Mesendoderm (in vitro differentiated cells): ENCODE measurements at regions not wholly inside any gene's neighbourhood (a gene's known extent, or its start where the extent isn't known, plus 50 kb on each side); places are given as distances from the start of the nearest gene placed in this dataset.

Experiments
- DNase-seq: peaks from one replicate; pipeline ENCODE4 v3.0.0; 2013
- H2AK5ac ChIP-seq: 2 replicates; pipeline ENCODE4 v1.6.1; 2013; ENCODE audit warnings: low read length, inconsistent platforms
- H2BK120ac ChIP-seq: 2 replicates; pipeline ENCODE4 v1.6.1; 2013; ENCODE audit warnings: low read depth, mild to moderate bottlenecking, low read length, moderate library complexity, mixed read lengths
- H2BK15ac ChIP-seq: replicated peaks from 2 replicates; pipeline ENCODE4 v1.6.1; 2013; ENCODE audit warnings: low read depth, mild to moderate bottlenecking, moderate library complexity
- H2BK5ac ChIP-seq: 2 replicates; pipeline ENCODE4 v1.6.1; 2013; ENCODE audit warnings: low read length, inconsistent platforms
- H3K18ac ChIP-seq: 2 replicates; pipeline ENCODE4 v1.6.1; 2013; ENCODE audit warnings: mild to moderate bottlenecking, low read length, mixed read lengths
- H3K23ac ChIP-seq: one replicate; pipeline ENCODE4 v1.6.1; 2013; ENCODE audit warnings: low read length
- H3K27ac ChIP-seq: 2 replicates; pipeline ENCODE4 v1.5.1; 2013; ENCODE audit warnings: low read depth, mild to moderate bottlenecking, inconsistent platforms, low read length, moderate library complexity
- H3K27me3 ChIP-seq: 2 replicates; pipeline ENCODE4 v1.6.1; 2013; ENCODE audit warnings: low read length, control low read depth, mild to moderate bottlenecking, inconsistent platforms; ENCODE audit not compliant: insufficient read depth, poor library complexity
- H3K36me3 ChIP-seq: 2 replicates; pipeline ENCODE4 v1.6.1; 2013; ENCODE audit warnings: low read length, inconsistent platforms; ENCODE audit not compliant: control insufficient read depth, insufficient read depth
- H3K4ac ChIP-seq: one replicate; pipeline ENCODE4 v1.6.1; 2013; ENCODE audit warnings: low read depth, mild to moderate bottlenecking, low read length, moderate library complexity
- H3K4me1 ChIP-seq: 2 replicates; pipeline ENCODE4 v1.6.1; 2013; ENCODE audit warnings: low read depth, low read length, inconsistent platforms; ENCODE audit not compliant: control insufficient read depth
- H3K4me2 ChIP-seq: 2 replicates; pipeline ENCODE4 v1.6.1; 2013; ENCODE audit warnings: low read length
- H3K4me3 ChIP-seq: 2 replicates; pipeline ENCODE4 v1.5.1; 2013; ENCODE audit warnings: mild to moderate bottlenecking, low read length
- H3K56ac ChIP-seq: one replicate; pipeline ENCODE4 v1.6.1; 2013; ENCODE audit warnings: low read length
- H3K79me1 ChIP-seq: 2 replicates; pipeline ENCODE4 v1.6.1; 2013; ENCODE audit warnings: low read length, inconsistent platforms
- H3K79me2 ChIP-seq: 2 replicates; pipeline ENCODE4 v1.6.1; 2013; ENCODE audit warnings: mild to moderate bottlenecking, low read length; ENCODE audit not compliant: control insufficient read depth, insufficient read depth
- H3K9ac ChIP-seq: 2 replicates; pipeline ENCODE4 v1.6.1; 2013; ENCODE audit warnings: low read length, inconsistent platforms
- H4K5ac ChIP-seq: one replicate; pipeline ENCODE4 v1.6.1; 2013; ENCODE audit warnings: low read length
- H4K8ac ChIP-seq: one replicate; pipeline ENCODE4 v1.6.1; 2013; ENCODE audit warnings: low read depth, mild to moderate bottlenecking, control low read depth, low read length, moderate library complexity
- WGBS: extraction: QIAGEN DNeasy Blood & Tissue Kit; methylation state at CpG from one replicate; pipeline ENCODE4 v1.1.7; 2013; ENCODE audit warnings: low lambda C conversion rate, missing lambda C conversion rate; ENCODE audit not compliant: insufficient coverage; ENCODE audit errors: extremely low coverage; 5-methylcytosine and 5-hydroxymethylcytosine counted together

DNA sequence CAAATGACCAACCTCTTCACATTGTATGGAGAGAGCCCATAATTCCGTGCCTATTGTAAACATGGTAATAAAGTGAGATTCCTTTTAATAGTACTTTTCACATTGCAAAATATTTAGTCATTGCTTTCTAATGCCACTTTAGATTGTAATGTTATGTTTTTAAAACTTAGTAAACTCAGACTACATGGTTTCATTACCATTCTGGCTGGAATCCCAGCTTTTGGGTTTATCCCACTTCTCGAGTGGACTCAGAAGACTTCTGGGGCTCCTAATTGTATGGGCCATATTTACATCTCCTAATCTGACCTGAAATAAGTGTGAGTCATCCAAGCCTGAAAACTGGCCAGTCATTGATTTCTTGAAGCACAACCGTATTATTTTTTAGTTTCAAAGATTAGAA, 217.6 kb downstream of the CAAP1 start:
- Histone ChIP-seq H3K4me2 (no peak overlapping the region), H3K56ac (no peak overlapping the region), H2BK15ac (no peak overlapping the region), H4K5ac (no peak overlapping the region), H2BK120ac (no peak overlapping the region), H3K27ac (no peak overlapping the region), H3K79me1 (no peaks in the 10 kb centered on the region), H2BK5ac (no peak overlapping the region), H3K4me3 (no peak overlapping the region), H2AK5ac (no peak overlapping the region), H3K27me3 (no peaks in the 10 kb centered on the region), H3K79me2 (no peaks in the 10 kb centered on the region), H4K8ac (no peak overlapping the region), H3K4me1 (peaks cover 2% of the 10 kb centered on the region), H3K9ac (no peak overlapping the region), H3K23ac (no peak overlapping the region), H3K18ac (no peak overlapping the region), H3K36me3 (no peaks in the 10 kb centered on the region), H3K4ac (no peak overlapping the region)
- DNase-seq: no peak
- WGBS: no CpG with 5 or more reads among the region's 3 CpGs

DNA sequence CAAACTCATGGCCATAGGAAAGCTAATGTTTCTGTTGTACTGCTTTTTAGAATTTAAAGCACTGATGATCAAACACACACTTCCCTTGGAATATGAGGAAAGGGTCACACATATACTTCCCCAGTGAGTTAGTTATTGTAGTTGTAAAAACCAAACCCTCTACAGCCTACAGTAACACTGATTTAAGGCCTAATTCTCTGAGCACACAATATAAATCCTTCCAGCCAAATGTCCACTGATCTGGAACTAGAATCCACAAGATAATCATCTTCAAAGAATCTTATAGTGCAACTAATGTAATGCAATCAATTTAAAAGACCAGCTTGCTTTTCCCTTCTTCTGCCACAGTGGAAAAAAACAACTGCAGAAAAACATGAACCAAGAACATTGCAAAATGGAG, 219.3 kb downstream of the CAAP1 start:
- Histone ChIP-seq H3K4ac (no peak overlapping the region), H3K56ac (no peak overlapping the region), H3K4me3 (no peak overlapping the region), H3K4me1 (peaks cover 2% of the 10 kb centered on the region), H3K36me3 (no peaks in the 10 kb centered on the region), H3K27me3 (no peaks in the 10 kb centered on the region), H3K4me2 (no peak overlapping the region), H3K9ac (no peak overlapping the region), H2AK5ac (no peak overlapping the region), H3K79me1 (no peaks in the 10 kb centered on the region), H2BK15ac (no peak overlapping the region), H4K8ac (no peak overlapping the region), H3K79me2 (no peaks in the 10 kb centered on the region), H4K5ac (no peak overlapping the region), H3K27ac (no peak overlapping the region), H3K18ac (no peak overlapping the region), H2BK5ac (no peak overlapping the region), H2BK120ac (no peak overlapping the region), H3K23ac (no peak overlapping the region)
- no peak for DNase-seq

DNA sequence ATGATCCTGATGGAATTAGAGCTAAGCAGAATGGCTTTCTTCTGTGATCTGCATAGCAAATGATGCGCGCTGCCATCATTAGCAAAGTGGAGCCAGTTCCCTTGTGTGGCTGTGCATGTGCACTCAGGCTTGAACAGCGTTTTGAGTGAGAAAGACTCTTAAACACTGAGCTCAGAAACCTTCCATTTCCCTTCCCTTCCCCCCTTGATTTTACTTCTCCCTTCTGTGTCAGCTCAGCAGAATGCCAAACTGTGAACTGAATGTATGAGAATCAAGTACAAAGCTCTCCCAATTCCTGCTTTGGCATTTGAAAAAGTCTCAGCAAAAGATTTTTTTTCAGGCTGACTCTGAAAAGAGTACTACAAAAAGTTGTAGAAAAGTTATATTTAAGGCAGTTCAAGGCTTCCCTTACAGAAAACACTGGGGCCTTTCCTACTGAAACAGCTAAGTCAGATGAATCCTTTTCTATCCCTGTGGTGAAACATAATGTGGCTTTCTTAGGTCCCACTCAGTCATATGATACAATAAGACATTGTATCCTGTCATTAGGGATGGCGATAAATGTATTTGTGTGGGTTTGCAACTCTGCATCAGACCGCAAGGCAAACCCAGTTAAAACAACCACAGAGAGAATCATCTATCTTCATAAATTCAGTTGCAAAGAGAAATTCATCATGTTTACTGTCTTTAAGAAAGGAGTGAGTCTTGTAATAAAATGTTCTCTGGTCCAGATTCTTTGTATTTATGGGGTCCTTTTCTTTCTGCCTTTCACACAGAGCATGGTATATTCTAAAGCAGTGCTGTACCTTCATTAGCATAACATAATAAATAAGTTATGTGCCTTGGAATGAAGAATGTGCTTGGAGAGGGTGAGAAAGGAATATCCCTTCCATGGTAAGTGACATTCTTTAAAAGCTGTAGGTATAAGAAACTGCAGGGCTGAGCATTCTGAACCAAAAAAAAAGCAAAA, 222.6 kb downstream of the CAAP1 start:
- H3K79me1 ChIP-seq: no peaks in the 10 kb centered on the region
- H3K56ac ChIP-seq: no peak overlapping the region
- H3K4me1 ChIP-seq: no peaks in the 10 kb centered on the region
- DNase-seq: no peak
- no peak overlapping the region for H2BK15ac ChIP-seq
- no peak overlapping the region for H3K18ac ChIP-seq
- no peaks in the 10 kb centered on the region for H3K36me3 ChIP-seq
- no peak overlapping the region for H2BK120ac ChIP-seq
- WGBS: no CpG with 5 or more reads among the region's 5 CpGs
- peak overlapping the region; percentile 7 for H3K23ac ChIP-seq
- H3K27me3 ChIP-seq: no peaks in the 10 kb centered on the region
- H2AK5ac ChIP-seq: no peak overlapping the region
- no peak overlapping the region for H3K9ac ChIP-seq
- H3K79me2 ChIP-seq: no peaks in the 10 kb centered on the region
- H2BK5ac ChIP-seq: no peak overlapping the region
- H3K4me3 ChIP-seq: no peak overlapping the region
- no peak overlapping the region for H4K8ac ChIP-seq
- H3K4ac ChIP-seq: no peak overlapping the region
- no peak overlapping the region for H3K27ac ChIP-seq
- no peak overlapping the region for H3K4me2 ChIP-seq
- no peak overlapping the region for H4K5ac ChIP-seq

DNA sequence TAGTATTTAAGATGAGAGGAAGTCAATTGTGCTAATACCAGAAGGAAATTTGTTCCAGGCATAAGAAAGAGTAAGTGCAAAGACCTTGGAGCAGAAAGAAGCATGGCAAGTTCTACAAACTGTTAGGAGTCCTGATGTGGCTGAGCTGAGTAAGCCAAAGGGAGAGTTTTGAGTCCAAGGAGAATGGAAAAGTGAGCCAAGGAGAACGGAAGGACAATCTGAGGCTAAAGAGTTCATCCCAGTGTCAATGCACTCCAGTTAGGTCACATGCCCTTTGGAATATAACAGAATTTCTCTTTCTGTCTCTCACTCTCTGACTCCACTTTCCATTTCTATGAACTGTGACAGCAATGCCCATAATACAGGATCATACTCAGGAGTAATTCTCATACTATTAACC, 224.7 kb downstream of the CAAP1 start:
- H3K4me1 ChIP-seq: no peaks in the 10 kb centered on the region
- no peak overlapping the region for H2BK120ac ChIP-seq
- no peak overlapping the region for H4K8ac ChIP-seq
- no peak overlapping the region for H3K18ac ChIP-seq
- no peak overlapping the region for H2BK5ac ChIP-seq
- no peak overlapping the region for H3K9ac ChIP-seq
- H2BK15ac ChIP-seq: no peak overlapping the region
- H2AK5ac ChIP-seq: no peak overlapping the region
- no peak overlapping the region for H3K27ac ChIP-seq
- no peak overlapping the region for H3K56ac ChIP-seq
- H3K4ac ChIP-seq: no peak overlapping the region
- no peaks in the 10 kb centered on the region for H3K36me3 ChIP-seq
- WGBS: no CpG with 5 or more reads among the region's 1 CpG
- H3K4me2 ChIP-seq: no peak overlapping the region
- no peak overlapping the region for H4K5ac ChIP-seq
- no peaks in the 10 kb centered on the region for H3K79me2 ChIP-seq
- no peak overlapping the region for H3K23ac ChIP-seq
- no peak overlapping the region for H3K4me3 ChIP-seq
- H3K27me3 ChIP-seq: no peaks in the 10 kb centered on the region
- H3K79me1 ChIP-seq: no peaks in the 10 kb centered on the region
- DNase-seq: no peak

DNA sequence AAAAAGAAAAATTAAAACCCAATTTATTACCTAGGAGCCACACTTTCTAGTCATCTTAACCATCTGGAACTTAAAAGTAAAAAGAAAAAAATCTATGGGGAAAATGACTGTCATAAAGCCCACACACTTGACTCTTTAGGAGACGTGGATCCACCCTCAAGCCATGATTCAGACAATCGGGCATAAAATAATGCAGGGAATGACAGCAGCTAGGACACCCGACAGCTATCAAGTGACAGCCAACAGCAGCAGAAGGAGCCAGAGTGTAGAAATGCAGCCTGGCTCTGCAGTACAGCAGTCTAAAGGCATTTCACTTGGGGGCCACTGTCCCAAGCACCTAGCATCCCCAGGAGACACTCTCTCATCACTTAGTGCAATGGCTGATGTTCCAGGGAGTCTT, 226.9 kb downstream of the CAAP1 start:
- H3K27me3 ChIP-seq: no peaks in the 10 kb centered on the region
- no peak overlapping the region for H3K23ac ChIP-seq
- no peak overlapping the region for H3K4me3 ChIP-seq
- H2BK15ac ChIP-seq: no peak overlapping the region
- no peak overlapping the region for H4K5ac ChIP-seq
- no peak for DNase-seq
- no peaks in the 10 kb centered on the region for H3K4me1 ChIP-seq
- no CpG with 5 or more reads among the region's 3 CpGs for WGBS
- no peak overlapping the region for H2AK5ac ChIP-seq
- no peak overlapping the region for H2BK5ac ChIP-seq
- H3K56ac ChIP-seq: no peak overlapping the region
- H3K79me2 ChIP-seq: no peaks in the 10 kb centered on the region
- no peak overlapping the region for H3K4me2 ChIP-seq
- H3K18ac ChIP-seq: no peak overlapping the region
- H3K9ac ChIP-seq: no peak overlapping the region
- H3K4ac ChIP-seq: no peak overlapping the region
- no peaks in the 10 kb centered on the region for H3K79me1 ChIP-seq
- no peak overlapping the region for H3K27ac ChIP-seq
- H3K36me3 ChIP-seq: no peaks in the 10 kb centered on the region
- H4K8ac ChIP-seq: no peak overlapping the region
- no peak overlapping the region for H2BK120ac ChIP-seq
